ENCODE measurements at regions not wholly inside any gene's neighbourhood (a gene's known extent, or its start where the extent isn't known, plus 50 kb on each side); places are given as distances from the start of the nearest gene placed in this dataset.

- no peak for DNase-seq
- H3K36me3 ChIP-seq = no peaks in the 10 kb centered on the region
- H3K27me3 ChIP-seq = no peaks in the 10 kb centered on the region
- peaks cover 3% of the 10 kb centered on the region; the same call in 1 of the 2 replicates for H3K9me3 ChIP-seq
- H3K4me3 ChIP-seq = no peak overlapping the region
Measured at GRCh38 chr12:87317302-87317701, 711.9 kb downstream of the C12orf50 start.

GRCh38 chr12:87311206-87311605 lies 718.0 kb downstream of the C12orf50 start:
- H3K9me3 ChIP-seq = no peaks in the 10 kb centered on the region; the same call in 1 of the 2 replicates
- no peak for DNase-seq
- no peak overlapping the region for H3K4me3 ChIP-seq
- no peaks in the 10 kb centered on the region for H3K36me3 ChIP-seq
- H3K27me3 ChIP-seq = no peaks in the 10 kb centered on the region

GRCh38 chr12:87310126-87310525 lies 719.1 kb downstream of the C12orf50 start:
- H3K36me3 ChIP-seq = no peaks in the 10 kb centered on the region
- DNase-seq = no peak
- no peaks in the 10 kb centered on the region; the same call in 1 of the 2 replicates for H3K9me3 ChIP-seq
- H3K4me3 ChIP-seq = no peak overlapping the region
- no peaks in the 10 kb centered on the region for H3K27me3 ChIP-seq

GRCh38 chr12:87305481-87305880 lies 723.7 kb downstream of the C12orf50 start:
- Histone ChIP-seq H3K9me3 (no peaks in the 10 kb centered on the region), H3K27me3 (no peaks in the 10 kb centered on the region), H3K4me3 (no peak overlapping the region), H3K36me3 (no peaks in the 10 kb centered on the region)
- DNase-seq = no peak

- H3K9me3 ChIP-seq = no peaks in the 10 kb centered on the region
- no peak for DNase-seq
- no peaks in the 10 kb centered on the region for H3K27me3 ChIP-seq
- no peak overlapping the region for H3K4me3 ChIP-seq
- H3K36me3 ChIP-seq = no peaks in the 10 kb centered on the region
Measured at GRCh38 chr12:87304406-87304805, 724.8 kb downstream of the C12orf50 start.

- H3K9me3 ChIP-seq = no peaks in the 10 kb centered on the region
- no peaks in the 10 kb centered on the region for H3K36me3 ChIP-seq
- no peaks in the 10 kb centered on the region for H3K27me3 ChIP-seq
- H3K4me3 ChIP-seq = no peak overlapping the region
- no peak for DNase-seq
Measured at GRCh38 chr12:87303396-87304012, 725.7 kb downstream of the C12orf50 start.

GRCh38 chr12:87302126-87302745 lies 727.0 kb downstream of the C12orf50 start:
- Histone ChIP-seq H3K9me3 (no peaks in the 10 kb centered on the region), H3K27me3 (no peaks in the 10 kb centered on the region), H3K36me3 (no peaks in the 10 kb centered on the region), H3K4me3 (no peak overlapping the region)
- DNase-seq = no peak

GRCh38 chr12:87290505-87290904 lies 738.7 kb downstream of the C12orf50 start:
- Histone ChIP-seq H3K9me3 (no peaks in the 10 kb centered on the region), H3K27me3 (no peaks in the 10 kb centered on the region), H3K36me3 (no peaks in the 10 kb centered on the region), H3K4me3 (no peak overlapping the region)
- DNase-seq = no peak

GRCh38 chr12:87283886-87284285 lies 745.3 kb downstream of the C12orf50 start:
- DNase-seq = no peak
- no peaks in the 10 kb centered on the region for H3K27me3 ChIP-seq
- H3K36me3 ChIP-seq = no peaks in the 10 kb centered on the region
- H3K9me3 ChIP-seq = no peaks in the 10 kb centered on the region
- no peak overlapping the region for H3K4me3 ChIP-seq

- H3K4me3 ChIP-seq = no peak overlapping the region
- no peak for DNase-seq
Measured at GRCh38 chr12:87283111-87283510, 746.1 kb downstream of the C12orf50 start.

GRCh38 chr12:87280893-87281292 lies 748.3 kb downstream of the C12orf50 start:
- H3K36me3 ChIP-seq = no peaks in the 10 kb centered on the region
- no peak overlapping the region for H3K4me3 ChIP-seq
- H3K27me3 ChIP-seq = no peaks in the 10 kb centered on the region
- no peaks in the 10 kb centered on the region for H3K9me3 ChIP-seq
- DNase-seq = no peak

More at GRCh38 chr12:87283111-87283510, 746.1 kb downstream of the C12orf50 start:
- no peaks in the 10 kb centered on the region for H3K36me3 ChIP-seq
- H3K27me3 ChIP-seq = no peaks in the 10 kb centered on the region
- no peaks in the 10 kb centered on the region for H3K9me3 ChIP-seq

GRCh38 chr12:87280356-87280755 lies 748.8 kb downstream of the C12orf50 start:
- Histone ChIP-seq H3K27me3 (no peaks in the 10 kb centered on the region), H3K9me3 (no peaks in the 10 kb centered on the region), H3K4me3 (no peak overlapping the region), H3K36me3 (no peaks in the 10 kb centered on the region)
- no peak for DNase-seq

GRCh38 chr12:87274594-87275245 lies 754.5 kb downstream of the C12orf50 start:
- no peaks in the 10 kb centered on the region for H3K9me3 ChIP-seq
- H3K27me3 ChIP-seq = no peaks in the 10 kb centered on the region
- no peak overlapping the region for H3K4me3 ChIP-seq
- H3K36me3 ChIP-seq = no peaks in the 10 kb centered on the region
- no peak for DNase-seq

GRCh38 chr12:87272851-87273250 lies 756.4 kb downstream of the C12orf50 start:
- no peak for DNase-seq
- H3K9me3 ChIP-seq = no peaks in the 10 kb centered on the region

GRCh38 chr12:87270919-87271318 lies 758.3 kb downstream of the C12orf50 start:
- Histone ChIP-seq H3K9me3 (no peaks in the 10 kb centered on the region), H3K27me3 (no peaks in the 10 kb centered on the region), H3K36me3 (no peaks in the 10 kb centered on the region), H3K4me3 (no peak overlapping the region)
- DNase-seq = no peak

More at GRCh38 chr12:87272851-87273250, 756.4 kb downstream of the C12orf50 start:
- H3K36me3 ChIP-seq = no peaks in the 10 kb centered on the region
- H3K4me3 ChIP-seq = no peak overlapping the region
- no peaks in the 10 kb centered on the region for H3K27me3 ChIP-seq

GRCh38 chr12:87266305-87266704 lies 762.9 kb downstream of the C12orf50 start:
- no peaks in the 10 kb centered on the region for H3K36me3 ChIP-seq
- no peak overlapping the region for H3K4me3 ChIP-seq
- no peaks in the 10 kb centered on the region for H3K9me3 ChIP-seq
- DNase-seq = no peak
- no peaks in the 10 kb centered on the region for H3K27me3 ChIP-seq

- Histone ChIP-seq H3K27me3 (no peaks in the 10 kb centered on the region), H3K36me3 (no peaks in the 10 kb centered on the region), H3K4me3 (no peak overlapping the region), H3K9me3 (0 out of 2 replicates have a peak, but pooled peaks cover 1% of the 10 kb centered on the region)
- DNase-seq = no peak
Measured at GRCh38 chr12:87259391-87259790, 769.8 kb downstream of the C12orf50 start.

Data from MG63 (cell line).